GM19455 (cell line): ENCODE measurements at regions not wholly inside any gene's neighbourhood (a gene's known extent, or its start where the extent isn't known, plus 50 kb on each side); places are given as distances from the start of the nearest gene placed in this dataset.

Experiments used
- ATAC-seq: cut with Tn5 transposase; IDR thresholded peaks from one replicate; pipeline ENCODE4 v1.9.1; 2021; ENCODE audit not compliant: unreplicated experiment

DNA sequence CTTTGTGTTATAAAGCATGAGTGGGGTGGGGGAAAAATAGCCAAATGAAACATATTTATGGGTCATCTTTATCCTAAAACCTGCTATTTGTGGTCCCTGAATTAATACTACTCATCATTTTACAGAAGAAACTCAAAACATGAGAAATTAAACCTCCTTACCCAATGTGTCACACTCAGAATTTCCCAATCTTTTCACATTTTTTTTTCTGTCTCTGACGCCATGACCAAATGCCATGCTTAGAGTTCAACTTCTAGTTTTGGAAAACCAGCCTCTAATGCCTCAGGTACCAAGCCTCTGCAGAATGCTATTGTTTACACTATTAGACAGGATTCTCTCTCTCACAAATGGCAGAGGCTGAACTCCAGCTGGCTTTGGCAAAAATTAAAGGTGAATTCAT is 505.5 kb upstream of the WWC1 start:
- ATAC-seq = no peak

- ATAC-seq = no peak
Measured at GRCh38 chr5:167786871-167787578, 504.4 kb upstream of the WWC1 start.

DNA sequence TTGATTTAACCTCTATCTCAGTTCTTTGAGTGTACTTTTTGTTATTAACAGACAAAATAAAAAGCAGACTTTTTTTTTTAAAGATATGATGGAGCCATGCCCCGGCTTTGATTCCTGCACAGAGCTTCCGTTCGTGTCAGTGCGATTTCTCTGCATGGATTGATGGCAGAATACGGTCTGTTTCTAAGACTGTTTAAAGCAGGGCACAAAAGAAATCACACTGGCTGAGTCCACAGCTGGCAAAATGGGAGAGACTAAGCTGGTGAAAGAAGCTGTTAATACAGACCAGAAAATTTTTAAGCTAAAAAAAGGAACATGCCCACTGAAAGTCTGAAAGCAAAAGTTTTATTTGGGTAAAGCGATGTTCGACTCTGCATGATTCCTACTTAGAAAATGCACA is 501.4 kb upstream of the WWC1 start:
- no peak for ATAC-seq

- ATAC-seq = no peak
Measured at GRCh38 chr5:167790462-167791260, 500.8 kb upstream of the WWC1 start.

- no peak for ATAC-seq
Measured at GRCh38 chr5:167792514-167792913, 498.9 kb upstream of the WWC1 start.

GRCh38 chr5:167793700-167794099 is 497.7 kb upstream of the WWC1 start:
- no peak for ATAC-seq

DNA sequence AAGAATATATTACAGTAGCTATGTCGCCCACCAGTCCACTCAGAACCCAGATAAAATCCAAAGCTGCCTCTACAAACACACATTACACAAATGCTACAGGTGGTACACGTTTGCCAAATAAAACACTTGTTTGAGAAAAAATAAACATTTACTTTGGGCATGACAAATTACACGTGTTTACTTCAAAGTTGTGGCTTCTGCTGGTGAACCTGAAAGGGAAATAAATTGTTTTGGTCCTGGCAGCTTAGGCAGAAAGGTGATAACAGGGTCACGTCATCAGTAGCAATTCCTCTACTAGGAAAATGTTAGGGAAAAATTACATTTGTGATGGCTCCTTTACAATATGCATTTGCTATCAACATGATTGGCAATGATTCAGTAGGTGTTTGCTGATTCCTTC is 497.3 kb upstream of the WWC1 start:
- ATAC-seq = no peak

GRCh38 chr5:167796672-167797071 is 494.8 kb upstream of the WWC1 start:
- no peak for ATAC-seq

GRCh38 chr5:167797933-167798332 is 493.5 kb upstream of the WWC1 start:
- ATAC-seq = no peak

GRCh38 chr5:167798448-167798847 is 493.0 kb upstream of the WWC1 start:
- no peak for ATAC-seq

DNA sequence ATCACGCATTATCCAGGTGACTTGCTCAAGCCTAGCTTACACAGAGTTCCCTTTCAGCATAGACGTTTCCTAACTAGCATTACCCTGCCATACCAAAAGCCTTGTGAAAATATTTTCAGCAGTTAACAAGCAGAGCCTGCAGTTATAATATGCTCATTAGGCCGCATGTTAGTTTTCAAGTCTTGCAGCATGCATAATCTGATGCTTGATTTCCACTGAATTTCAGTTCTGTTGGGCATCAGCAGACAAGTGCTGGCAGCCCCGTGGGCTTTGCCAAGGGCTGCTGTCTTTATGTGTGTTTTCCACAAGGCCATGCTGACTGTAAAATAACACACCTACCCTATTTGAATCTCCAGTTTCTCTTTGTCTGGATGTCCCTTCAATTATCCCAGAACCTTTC is 491.0 kb upstream of the WWC1 start:
- ATAC-seq = no peak

DNA sequence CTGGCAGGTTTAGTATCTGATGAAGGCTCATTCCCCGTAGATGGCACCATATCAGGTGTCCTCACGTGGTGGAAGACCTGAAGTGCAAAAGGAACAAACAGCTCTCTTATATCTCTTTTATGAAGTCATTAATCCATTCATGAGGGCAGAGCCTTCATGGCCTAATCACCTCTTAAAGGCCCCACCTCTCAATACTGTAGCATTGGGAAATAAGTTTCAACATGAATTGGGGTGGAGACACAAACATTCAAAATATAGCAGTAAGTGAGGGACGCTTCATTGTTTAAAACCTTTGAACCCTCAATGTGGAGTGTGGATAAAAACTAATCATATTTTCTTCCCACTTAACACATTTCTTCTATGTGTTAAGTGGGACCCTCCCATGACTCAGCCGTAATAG is 489.4 kb upstream of the WWC1 start:
- no peak for ATAC-seq

DNA sequence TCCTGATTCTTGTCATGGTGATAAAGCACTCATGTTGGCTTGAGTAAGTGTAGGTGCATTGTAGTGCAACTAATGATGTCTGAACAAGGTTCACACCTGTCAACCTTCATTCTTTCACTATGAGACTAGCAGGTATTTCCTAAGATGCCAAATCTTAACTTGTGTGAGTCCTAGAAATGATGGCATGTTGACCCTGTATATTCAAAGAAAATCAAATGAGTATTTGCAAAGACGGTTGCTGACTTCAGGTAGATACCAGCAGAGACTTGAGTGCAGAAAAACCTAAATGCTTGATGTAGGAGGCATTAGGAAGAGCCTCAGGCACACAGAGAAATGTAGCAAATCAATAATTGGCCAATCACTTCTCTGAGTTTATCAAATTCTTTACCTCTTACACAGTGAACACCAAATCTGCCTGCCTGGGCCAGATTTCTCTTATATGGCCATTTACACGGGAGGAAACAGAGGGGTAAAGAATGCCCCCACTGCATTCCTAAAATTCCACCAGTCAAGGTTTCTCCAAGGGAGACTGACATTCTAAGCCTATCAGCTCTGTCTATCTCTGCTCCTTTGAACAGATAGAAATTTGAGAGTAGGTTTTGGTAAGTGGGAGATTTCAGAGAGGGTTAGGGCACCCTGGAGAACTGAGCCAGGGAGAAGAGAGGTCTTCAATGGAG is 488.6 kb upstream of the WWC1 start:
- ATAC-seq = no peak

DNA sequence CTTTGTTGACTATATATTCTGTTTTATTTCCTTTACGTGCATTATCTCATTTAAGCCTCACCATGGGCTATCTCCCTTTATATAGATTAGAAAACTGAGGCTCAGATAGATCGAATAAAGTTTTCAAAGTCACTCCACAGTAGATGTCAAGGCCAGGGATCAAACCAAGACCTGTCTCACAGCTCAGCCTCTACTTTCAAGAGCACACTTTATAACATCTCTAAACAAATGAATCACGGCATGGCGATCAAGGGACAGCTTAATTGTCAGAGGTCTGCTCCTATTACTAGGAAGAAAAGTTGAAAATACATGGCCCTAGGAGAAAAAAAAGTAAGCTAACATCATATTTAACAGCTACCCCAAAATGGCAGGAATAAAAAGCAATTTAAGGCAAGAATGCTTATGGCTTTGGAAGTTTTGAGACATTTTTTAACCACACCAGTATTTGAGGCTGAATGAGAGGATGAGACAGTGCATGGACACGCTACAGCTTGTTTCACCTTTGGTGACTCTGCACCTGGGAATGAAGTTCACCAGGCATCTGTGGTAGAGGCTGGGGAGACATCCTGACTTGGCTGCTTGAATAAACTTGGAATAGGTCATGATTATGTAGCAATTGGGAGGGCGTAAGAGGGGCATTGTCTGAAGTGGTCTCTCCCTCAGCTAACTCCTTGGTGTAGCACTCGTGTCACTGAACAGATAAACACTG is 486.8 kb upstream of the WWC1 start:
- no peak for ATAC-seq

DNA sequence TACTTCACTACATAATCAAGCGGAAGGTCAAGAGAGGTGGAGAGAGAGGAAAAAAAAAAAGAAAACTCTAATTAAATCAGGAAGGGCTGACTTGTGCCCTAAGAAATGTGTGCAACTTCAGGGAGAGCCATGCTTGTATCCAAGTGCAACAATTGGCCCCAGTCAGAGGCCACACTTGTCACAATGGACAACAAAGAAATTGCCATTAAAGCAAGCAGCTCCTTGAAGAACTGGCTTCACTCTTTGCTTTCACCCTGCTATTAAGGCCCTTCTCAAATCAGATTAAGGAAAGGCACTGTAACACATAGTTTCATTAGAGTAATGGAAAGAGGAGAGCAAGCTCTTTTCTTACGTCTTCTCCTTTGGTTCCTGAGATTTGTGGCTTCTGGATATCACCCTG is 480.9 kb upstream of the WWC1 start:
- ATAC-seq = no peak

DNA sequence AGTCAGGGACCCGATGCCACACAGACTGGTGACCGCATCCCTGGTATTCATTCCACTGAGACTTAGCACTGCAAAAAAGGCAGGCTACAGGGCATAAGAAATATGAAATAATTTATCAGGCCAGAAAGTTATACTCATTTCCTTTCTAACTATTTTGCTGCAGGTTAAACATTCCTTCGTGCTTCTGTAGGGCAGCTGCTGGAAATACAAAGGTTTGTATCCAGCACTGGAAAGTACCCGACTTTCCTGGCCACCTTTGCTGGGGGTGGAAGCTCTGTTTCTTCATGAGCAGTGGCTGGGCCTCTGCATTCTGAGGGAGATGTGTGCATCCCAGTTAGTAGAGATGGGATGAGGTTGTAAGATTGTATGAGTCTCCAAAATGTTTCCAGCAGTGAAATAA is 478.6 kb upstream of the WWC1 start:
- no peak for ATAC-seq

DNA sequence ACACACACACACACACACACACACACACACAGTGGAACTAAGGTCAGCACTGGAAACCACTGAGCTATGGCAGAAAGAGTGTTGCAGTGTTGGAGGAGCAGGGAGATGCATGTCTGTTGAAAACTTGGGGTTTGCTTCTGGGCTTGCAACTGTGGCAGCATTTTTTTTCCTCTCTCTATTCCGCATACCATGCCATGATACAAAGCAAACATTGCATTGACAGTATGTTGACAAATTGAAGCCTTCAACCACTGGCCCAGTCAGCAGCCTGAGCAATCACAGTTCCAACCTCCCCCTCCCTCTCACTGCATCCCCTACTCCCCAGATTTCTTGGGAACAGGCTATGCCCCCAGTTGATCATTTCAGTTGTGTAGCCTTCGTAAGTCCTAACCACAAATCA is 478.1 kb upstream of the WWC1 start:
- ATAC-seq = no peak

- ATAC-seq = no peak
Measured at GRCh38 chr5:167814040-167814439, 477.4 kb upstream of the WWC1 start.

GRCh38 chr5:167814828-167815227 is 476.6 kb upstream of the WWC1 start:
- no peak for ATAC-seq

DNA sequence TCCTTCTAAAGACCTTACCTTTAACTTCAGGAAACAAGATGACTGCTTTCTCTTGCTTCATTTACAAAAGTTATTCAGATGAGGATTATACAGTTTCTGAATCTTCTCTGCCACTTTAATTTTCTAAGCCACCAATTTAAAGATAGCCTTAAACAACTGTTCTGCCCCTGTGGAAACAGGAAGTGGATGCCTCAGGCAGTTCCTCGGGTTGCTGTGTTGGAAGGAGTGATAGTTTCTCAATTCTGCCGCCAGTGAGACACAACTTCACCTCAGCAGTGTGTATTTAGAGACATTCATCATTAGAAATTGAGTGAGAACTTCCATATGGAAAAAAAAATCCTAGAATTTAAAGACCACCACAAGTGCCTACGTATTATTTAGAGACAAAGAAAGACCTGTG is 475.1 kb upstream of the WWC1 start:
- no peak for ATAC-seq

DNA sequence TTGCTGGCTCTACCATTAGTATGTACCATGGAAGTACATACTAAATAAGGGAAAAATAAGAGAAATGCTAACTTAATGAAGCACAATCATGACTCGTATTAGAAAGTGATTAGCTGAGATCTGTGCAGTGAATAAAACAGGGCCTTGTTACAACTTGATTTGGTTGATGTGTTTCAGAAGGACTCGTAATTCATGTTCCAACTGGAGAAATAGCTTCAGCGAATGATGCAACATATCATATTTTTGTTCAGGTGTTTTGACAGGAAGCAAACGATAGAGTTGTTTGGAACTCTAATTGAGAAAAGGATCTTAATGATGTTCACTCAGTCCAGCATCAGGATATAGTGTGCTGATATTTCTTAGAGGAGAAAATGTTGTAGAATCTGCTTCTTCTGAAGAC is 474.6 kb upstream of the WWC1 start:
- ATAC-seq = no peak

DNA sequence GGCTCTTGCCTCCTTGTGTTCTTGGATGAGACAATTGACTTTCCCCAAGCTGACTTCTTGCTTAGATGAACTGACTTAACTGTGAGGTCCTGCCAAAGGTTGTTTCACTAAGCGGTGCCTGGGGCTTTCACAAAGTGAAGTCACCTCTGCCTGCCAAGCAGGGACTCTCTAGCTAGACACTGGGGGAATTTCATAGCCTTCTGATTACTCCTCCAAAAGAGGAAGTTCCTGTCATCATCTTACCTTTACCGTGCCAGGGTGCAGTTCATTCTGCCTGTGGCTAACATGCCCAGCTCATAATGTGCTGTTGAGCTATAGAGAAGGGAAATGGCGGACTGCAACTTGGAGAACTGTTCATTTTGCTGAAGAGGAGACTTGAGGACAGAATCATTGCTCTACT is 472.0 kb upstream of the WWC1 start:
- peak; percentile 68 for ATAC-seq
